GM19240 (cell line): ENCODE measurements at regions not wholly inside any gene's neighbourhood (a gene's known extent, or its start where the extent isn't known, plus 50 kb on each side); places are given as distances from the start of the nearest gene placed in this dataset.
"Not testable (repeated sequence)": the region's sequence is repeated elsewhere in the genome, so short reads cannot be mapped to it uniquely, and the experiment has no call there.

Experiments used
- DNase-seq: peaks from one replicate; pipeline ENCODE4 v3.0.0; 2011; ENCODE audit warnings: low spot score; ENCODE audit not compliant: insufficient read length

GRCh38 chr10:120109725-120110124 lies 217.2 kb downstream of the SEC23IP start:
- DNase-seq = not testable (repeated sequence)

GRCh38 chr10:120110196-120110595 lies 217.7 kb downstream of the SEC23IP start:
- DNase-seq = no peak

- no peak for DNase-seq
These were observed 219.1 kb downstream of the SEC23IP start for GRCh38 chr10:120111628-120112027.

- DNase-seq = no peak
These were observed 220.3 kb downstream of the SEC23IP start for GRCh38 chr10:120112809-120113208.

GRCh38 chr10:120115959-120116358 lies 223.4 kb downstream of the SEC23IP start:
- DNase-seq = no peak

GRCh38 chr10:120121768-120122167 lies 229.2 kb downstream of the SEC23IP start:
- no peak for DNase-seq

GRCh38 chr10:120131183-120131582 lies 238.7 kb downstream of the SEC23IP start:
- DNase-seq = no peak

GRCh38 chr10:120132811-120133210 lies 240.3 kb downstream of the SEC23IP start:
- DNase-seq = no peak

- no peak for DNase-seq
These were observed 246.2 kb downstream of the SEC23IP start for GRCh38 chr10:120138689-120139088.

- no peak for DNase-seq
These were observed 252.6 kb downstream of the SEC23IP start for GRCh38 chr10:120145107-120145506.

- DNase-seq = no peak
These were observed 264.2 kb downstream of the SEC23IP start for GRCh38 chr10:120156614-120157274.

GRCh38 chr10:120161111-120161510 lies 268.6 kb downstream of the SEC23IP start:
- DNase-seq = no peak

- DNase-seq = no peak
These were observed 269.9 kb downstream of the SEC23IP start for GRCh38 chr10:120162471-120162870.

GRCh38 chr10:120172356-120172755 lies 279.8 kb downstream of the SEC23IP start:
- no peak for DNase-seq

GRCh38 chr10:120174491-120174890 lies 282.0 kb downstream of the SEC23IP start:
- no peak for DNase-seq

GRCh38 chr10:120177330-120177729 lies 279.7 kb upstream of the PLPP4 start:
- no peak for DNase-seq

- DNase-seq = no peak
These were observed 276.9 kb upstream of the PLPP4 start for GRCh38 chr10:120180160-120180559.

GRCh38 chr10:120181154-120181553 lies 275.9 kb upstream of the PLPP4 start:
- no peak for DNase-seq

GRCh38 chr10:120182431-120182830 lies 274.6 kb upstream of the PLPP4 start:
- DNase-seq = no peak

- DNase-seq = no peak
These were observed 273.5 kb upstream of the PLPP4 start for GRCh38 chr10:120183546-120183945.

GRCh38 chr10:120184547-120185337 lies 272.3 kb upstream of the PLPP4 start:
- DNase-seq = no peak

- DNase-seq = no peak
These were observed 270.5 kb upstream of the PLPP4 start for GRCh38 chr10:120186506-120186905.

GRCh38 chr10:120187168-120187567 lies 269.9 kb upstream of the PLPP4 start:
- not testable (repeated sequence) for DNase-seq
